ENCODE measurements at regions not wholly inside any gene's neighbourhood (a gene's known extent, or its start where the extent isn't known, plus 50 kb on each side); places are given as distances from the start of the nearest gene placed in this dataset.

GRCh38 chr9:126063326-126063725 is 263.3 kb upstream of the MVB12B start:
- Histone ChIP-seq H3K36me3 (no peaks in the 10 kb centered on the region), H3K9me3 (no peaks in the 10 kb centered on the region), H3K4me1 (no peaks in the 10 kb centered on the region), H3K4me3 (no peak overlapping the region), H3K27me3 (peaks cover 9% of the 10 kb centered on the region), H3K27ac (no peak overlapping the region)
- WGBS, 2 donors (ENCODE audit: low coverage in 1 of 2), result 83% methylated on average over 5 of the region's 5 CpGs; no CpG with 5 or more reads in 1 of the 2 donors
- TF ChIP-seq POLR2A (IDR thresholded peaks at IDR 0.05) (no peak), POLR2AphosphoS5 (IDR thresholded peaks at IDR 0.05) (no peak), EP300 (IDR thresholded peaks at IDR 0.05; ENCODE audit: low read depth) (no peak)
- TF ChIP-seq, protein P1, sequence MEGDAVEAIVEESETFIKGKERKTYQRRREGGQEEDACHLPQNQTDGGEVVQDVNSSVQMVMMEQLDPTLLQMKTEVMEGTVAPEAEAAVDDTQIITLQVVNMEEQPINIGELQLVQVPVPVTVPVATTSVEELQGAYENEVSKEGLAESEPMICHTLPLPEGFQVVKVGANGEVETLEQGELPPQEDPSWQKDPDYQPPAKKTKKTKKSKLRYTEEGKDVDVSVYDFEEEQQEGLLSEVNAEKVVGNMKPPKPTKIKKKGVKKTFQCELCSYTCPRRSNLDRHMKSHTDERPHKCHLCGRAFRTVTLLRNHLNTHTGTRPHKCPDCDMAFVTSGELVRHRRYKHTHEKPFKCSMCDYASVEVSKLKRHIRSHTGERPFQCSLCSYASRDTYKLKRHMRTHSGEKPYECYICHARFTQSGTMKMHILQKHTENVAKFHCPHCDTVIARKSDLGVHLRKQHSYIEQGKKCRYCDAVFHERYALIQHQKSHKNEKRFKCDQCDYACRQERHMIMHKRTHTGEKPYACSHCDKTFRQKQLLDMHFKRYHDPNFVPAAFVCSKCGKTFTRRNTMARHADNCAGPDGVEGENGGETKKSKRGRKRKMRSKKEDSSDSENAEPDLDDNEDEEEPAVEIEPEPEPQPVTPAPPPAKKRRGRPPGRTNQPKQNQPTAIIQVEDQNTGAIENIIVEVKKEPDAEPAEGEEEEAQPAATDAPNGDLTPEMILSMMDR (IDR thresholded peaks at IDR 0.05), result no peak
- in situ Hi-C loops (cut with MboI; ENCODE audit: low pct_ligation_motif_present in 1 of 4, low pct_unique_long_range_greater_than_20kb in 1 of 4, low sequenced_read_pairs in 3 of 4) (no loop called here), intact Hi-C loops (cut with DNase I; ENCODE audit: low total_unique reads) (no loop called here)
- DNase-seq, result no peak

DNA sequence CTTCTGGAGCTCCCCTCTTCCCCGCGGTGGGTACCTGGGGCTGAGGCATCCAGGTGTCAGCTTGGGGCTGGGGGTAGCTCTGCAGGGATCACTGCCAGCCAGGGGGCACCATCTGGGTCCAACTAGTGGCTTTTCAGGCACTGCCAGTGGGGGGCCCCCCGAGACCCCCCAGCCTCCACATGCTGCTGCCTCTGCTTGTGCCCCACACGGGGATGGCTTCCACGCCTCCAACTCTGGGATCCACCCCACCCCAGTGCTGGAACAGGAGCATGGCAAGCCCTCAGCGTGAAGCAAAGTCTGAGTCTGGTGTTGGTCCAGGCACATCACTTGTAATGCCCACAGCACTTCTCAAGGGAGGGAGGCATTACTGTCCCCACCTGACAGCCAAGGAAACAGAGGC is 260.5 kb upstream of the MVB12B start:
- no peaks in the 10 kb centered on the region for H3K4me1 ChIP-seq
- H3K9me3 ChIP-seq, result no peaks in the 10 kb centered on the region
- H3K27me3 ChIP-seq, result no peaks in the 10 kb centered on the region
- no peak for TF ChIP-seq EP300 (IDR thresholded peaks at IDR 0.05; ENCODE audit: low read depth)
- TF ChIP-seq, protein P1 (IDR thresholded peaks at IDR 0.05), result no peak
- no peak for TF ChIP-seq POLR2A (IDR thresholded peaks at IDR 0.05)
- TF ChIP-seq POLR2AphosphoS5 (IDR thresholded peaks at IDR 0.05), result no peak
- DNase-seq, result no peak
- WGBS, 2 donors (ENCODE audit: low coverage in 1 of 2), result 84% methylated on average over 4 of the region's 6 CpGs; no CpG with 5 or more reads in 1 of the 2 donors
- no peaks in the 10 kb centered on the region for H3K36me3 ChIP-seq
- no peak overlapping the region for H3K4me3 ChIP-seq
- no peak overlapping the region for H3K27ac ChIP-seq
- in situ Hi-C loops (cut with MboI; ENCODE audit: low pct_ligation_motif_present in 1 of 4, low pct_unique_long_range_greater_than_20kb in 1 of 4, low sequenced_read_pairs in 3 of 4), result no loop called here
- intact Hi-C loops (cut with DNase I; ENCODE audit: low total_unique reads), result no loop called here

DNA sequence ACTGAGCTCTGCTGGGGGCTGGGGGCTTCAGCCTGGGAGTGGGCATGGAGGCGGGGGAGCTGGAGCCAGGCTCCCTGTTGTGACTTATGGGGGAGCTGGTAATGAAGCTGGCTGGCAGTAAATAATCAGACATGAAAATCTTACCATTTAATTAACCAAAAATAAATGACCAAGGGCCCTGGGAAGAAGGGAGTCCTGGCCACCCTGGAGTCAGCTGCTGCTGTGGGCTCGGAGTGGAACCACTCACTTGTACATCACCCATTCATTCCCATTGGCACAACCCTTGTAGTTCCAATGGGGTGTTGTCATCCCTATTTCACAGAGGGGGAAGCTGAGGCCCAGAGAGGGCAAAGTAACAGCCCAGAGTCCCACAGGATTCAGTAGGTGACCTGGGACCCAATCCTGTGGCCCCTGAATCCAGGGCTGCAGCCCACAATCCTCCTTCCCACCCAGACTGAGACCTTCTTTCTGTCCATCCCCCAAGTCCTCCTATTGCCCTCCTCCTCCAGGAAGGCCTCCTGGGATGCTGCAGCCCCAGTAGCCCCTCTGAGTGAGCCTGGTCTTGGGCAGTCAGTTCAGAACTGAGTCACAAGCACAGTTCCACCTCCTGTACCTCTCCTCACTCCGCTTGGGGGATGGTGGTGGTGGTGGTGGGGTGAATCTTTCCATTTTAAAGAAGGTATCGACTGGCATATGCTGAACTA is 259.4 kb upstream of the MVB12B start:
- WGBS, 2 donors (ENCODE audit: low coverage in 1 of 2), result 48 to 55% methylated on average over 2 to 4 of the region's 4 CpGs
- in situ Hi-C loops (cut with MboI; ENCODE audit: low pct_ligation_motif_present in 1 of 4, low pct_unique_long_range_greater_than_20kb in 1 of 4, low sequenced_read_pairs in 3 of 4), result no loop called here
- intact Hi-C loops (cut with DNase I; ENCODE audit: low total_unique reads), result no loop called here
- Histone ChIP-seq H3K4me1 (no peaks in the 10 kb centered on the region), H3K36me3 (no peaks in the 10 kb centered on the region), H3K4me3 (no peak overlapping the region), H3K27ac (no peak overlapping the region), H3K27me3 (no peaks in the 10 kb centered on the region), H3K9me3 (no peaks in the 10 kb centered on the region)
- TF ChIP-seq POLR2AphosphoS5 (IDR thresholded peaks at IDR 0.05), result no peak
- TF ChIP-seq EP300 (IDR thresholded peaks at IDR 0.05; ENCODE audit: low read depth), result no peak
- TF ChIP-seq, protein P1 (IDR thresholded peaks at IDR 0.05), result no peak
- no peak for TF ChIP-seq POLR2A (IDR thresholded peaks at IDR 0.05)
- no peak for DNase-seq

DNA sequence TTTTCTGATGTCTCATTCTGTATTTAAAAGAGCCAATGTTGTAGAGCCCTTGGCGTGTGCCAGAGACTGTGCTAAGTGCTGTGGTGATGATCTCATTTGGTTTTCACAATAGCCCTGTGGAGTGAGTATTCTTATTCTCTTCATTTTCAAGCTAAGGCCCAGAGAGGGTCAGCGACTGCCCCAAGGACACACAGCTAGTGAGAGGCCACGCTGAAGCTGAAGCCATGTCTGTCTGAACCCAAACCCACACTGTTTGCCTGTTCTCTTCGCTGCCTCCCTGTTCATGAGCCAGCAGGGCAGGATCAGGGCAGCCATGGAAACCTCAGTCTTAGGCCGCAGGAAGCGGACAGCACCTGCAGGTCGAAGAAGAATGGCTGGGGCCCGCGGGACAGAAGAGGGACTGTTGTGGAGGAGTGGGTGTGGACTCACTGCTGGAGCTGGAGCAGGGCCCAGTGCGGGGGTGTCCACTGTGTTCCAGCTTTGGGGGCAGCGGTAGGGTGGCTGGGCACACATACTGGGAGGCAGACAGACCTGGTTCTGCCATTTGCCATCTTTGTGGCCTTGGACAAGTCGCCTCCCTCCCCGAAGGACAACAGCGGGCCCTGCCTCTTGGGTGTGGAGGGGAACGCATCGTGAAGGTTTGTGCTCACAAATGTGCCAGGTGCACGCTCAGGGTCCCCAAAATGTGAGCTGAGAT is 257.9 kb upstream of the MVB12B start:
- Histone ChIP-seq H3K4me1 (no peaks in the 10 kb centered on the region), H3K36me3 (no peaks in the 10 kb centered on the region), H3K27me3 (no peaks in the 10 kb centered on the region), H3K9me3 (no peaks in the 10 kb centered on the region), H3K27ac (no peak overlapping the region), H3K4me3 (no peak overlapping the region)
- no peak for DNase-seq
- intact Hi-C loops (cut with DNase I; ENCODE audit: low total_unique reads) (no loop called here), in situ Hi-C loops (cut with MboI; ENCODE audit: low pct_ligation_motif_present in 1 of 4, low pct_unique_long_range_greater_than_20kb in 1 of 4, low sequenced_read_pairs in 3 of 4) (no loop called here)
- 57 to 82% methylated on average over 1 to 17 of the region's 17 CpGs for WGBS, 2 donors (ENCODE audit: low coverage in 1 of 2)
- TF ChIP-seq, protein P1 (IDR thresholded peaks at IDR 0.05), result no peak
- TF ChIP-seq POLR2A (IDR thresholded peaks at IDR 0.05), result no peak
- TF ChIP-seq EP300 (IDR thresholded peaks at IDR 0.05; ENCODE audit: low read depth), result no peak
- no peak for TF ChIP-seq POLR2AphosphoS5 (IDR thresholded peaks at IDR 0.05)
